T-cell (primary cell): ENCODE measurements at regions not wholly inside any gene's neighbourhood (a gene's known extent, or its start where the extent isn't known, plus 50 kb on each side); places are given as distances from the start of the nearest gene placed in this dataset.
A peak's percentile ranks its signal among the peaks of the same experiment; 100 is the strongest.
"Not testable (repeated sequence)": the region's sequence is repeated elsewhere in the genome, so short reads cannot be mapped to it uniquely, and the experiment has no call there.

Experiments used
- ATAC-seq, 4 experiments: fragments of 200-7000 bp in 3 of 4; fragments of 150-1000 bp in 1 of 4; cut with Tn5 transposase; replicated peaks in 1 of 4; 1 replicate in 3 of 4; 2 replicates in 1 of 4; pipeline ENCODE4 v1.10.0; 2021; ENCODE audit warnings: moderate library complexity in 3 of 4, mild to moderate bottlenecking in 2 of 4, moderate number of reproducible peaks in 1 of 4
- CTCF ChIA-PET, 2 donors: fragments of 300-600 bp; sonication (Branson Sonifier 250); formaldehyde crosslinking; loops; one replicate each; lab custom pipeline; 2022; ENCODE audit warnings: antibody characterized with exemption in 2 of 2; lab: Charles Lee
- POLR2A ChIA-PET, 2 donors: fragments of 300-600 bp; sonication (Branson Sonifier 250); formaldehyde crosslinking; loops; one replicate each; lab custom pipeline; 2022; ENCODE audit warnings: antibody characterized with exemption in 2 of 2; lab: Charles Lee
- DNase-seq, 35 experiments: peaks; one replicate each; pipeline versions ENCODE4 v3.0.0 to v3.0.0-alpha.2; 2013 to 2023
- H3K27ac ChIP-seq: one replicate; pipeline ENCODE4 v1.5.1; 2013; ENCODE audit warnings: low read length
- H3K27me3 ChIP-seq, 2 experiments: replicated peaks in 1 of 2; 1 replicate in 1 of 2; 2 replicates in 1 of 2; pipeline versions ENCODE4 v1.6.1 to v1.7.0; 2013; ENCODE audit warnings: low read length in 1 of 2, mixed read lengths in 1 of 2; ENCODE audit not compliant: control insufficient read depth in 2 of 2, insufficient read depth in 2 of 2; ENCODE audit errors: extremely low read depth in 1 of 2
- H3K36me3 ChIP-seq, 2 donors: 1 replicate in 1 of 2; 2 replicates in 1 of 2; pipeline versions ENCODE4 v1.6.1 to v1.7.0; 2013; ENCODE audit warnings: low read length in 1 of 2; ENCODE audit not compliant: control insufficient read depth in 2 of 2, insufficient read depth in 1 of 2; ENCODE audit errors: extremely low read depth in 1 of 2
- H3K4me1 ChIP-seq, 2 experiments: 1 replicate in 1 of 2; 2 replicates in 1 of 2; pipeline versions ENCODE4 v1.6.1 to v1.7.0; 2013; ENCODE audit warnings: low read length in 2 of 2, mixed read lengths in 1 of 2; ENCODE audit not compliant: insufficient read depth in 2 of 2, control insufficient read depth in 1 of 2; ENCODE audit errors: extremely low read depth in 1 of 2
- H3K4me3 ChIP-seq, 2 donors: 1 replicate in 1 of 2; 2 replicates in 1 of 2; pipeline versions ENCODE4 v1.5.1 to v1.7.0; 2013; ENCODE audit warnings: mild to moderate bottlenecking in 2 of 2, low read length in 1 of 2, moderate library complexity in 1 of 2; ENCODE audit not compliant: control insufficient read depth in 1 of 2; ENCODE audit errors: extremely low read depth in 1 of 2
- H3K9me3 ChIP-seq: 2 replicates; pipeline ENCODE4 v1.7.0; 2013
- H3K27ac Mint-ChIP-seq, 2 donors: one replicate each; pipeline ENCODE4 v1.8.0; 2020 to 2021; ENCODE audit warnings: mild to moderate bottlenecking in 2 of 2, mixed read lengths in 2 of 2
- H3K27me3 Mint-ChIP-seq, 2 donors: one replicate each; pipeline ENCODE4 v1.8.0; 2021 to 2022; ENCODE audit warnings: mixed read lengths in 2 of 2
- H3K36me3 Mint-ChIP-seq: one replicate; pipeline ENCODE4 v1.8.0; 2021; ENCODE audit warnings: mixed read lengths
- H3K4me1 Mint-ChIP-seq, 3 donors: one replicate each; pipeline ENCODE4 v1.8.0; 2020 to 2022; ENCODE audit warnings: mixed read lengths in 3 of 3, mild to moderate bottlenecking in 1 of 3
- H3K4me3 Mint-ChIP-seq, 3 donors: one replicate each; pipeline ENCODE4 v1.8.0; 2020 to 2022; ENCODE audit warnings: mild to moderate bottlenecking in 3 of 3, mixed read lengths in 3 of 3, moderate library complexity in 3 of 3
- H3K9me3 Mint-ChIP-seq, 3 donors: one replicate each; pipeline ENCODE4 v1.8.0; 2020 to 2022; ENCODE audit warnings: mixed read lengths in 3 of 3
- WGBS: methylation state at CpG from one replicate; pipeline ENCODE4 v1.1.5; 2013; ENCODE audit warnings: missing lambda C conversion rate; ENCODE audit not compliant: insufficient coverage; 5-methylcytosine and 5-hydroxymethylcytosine counted together

DNA sequence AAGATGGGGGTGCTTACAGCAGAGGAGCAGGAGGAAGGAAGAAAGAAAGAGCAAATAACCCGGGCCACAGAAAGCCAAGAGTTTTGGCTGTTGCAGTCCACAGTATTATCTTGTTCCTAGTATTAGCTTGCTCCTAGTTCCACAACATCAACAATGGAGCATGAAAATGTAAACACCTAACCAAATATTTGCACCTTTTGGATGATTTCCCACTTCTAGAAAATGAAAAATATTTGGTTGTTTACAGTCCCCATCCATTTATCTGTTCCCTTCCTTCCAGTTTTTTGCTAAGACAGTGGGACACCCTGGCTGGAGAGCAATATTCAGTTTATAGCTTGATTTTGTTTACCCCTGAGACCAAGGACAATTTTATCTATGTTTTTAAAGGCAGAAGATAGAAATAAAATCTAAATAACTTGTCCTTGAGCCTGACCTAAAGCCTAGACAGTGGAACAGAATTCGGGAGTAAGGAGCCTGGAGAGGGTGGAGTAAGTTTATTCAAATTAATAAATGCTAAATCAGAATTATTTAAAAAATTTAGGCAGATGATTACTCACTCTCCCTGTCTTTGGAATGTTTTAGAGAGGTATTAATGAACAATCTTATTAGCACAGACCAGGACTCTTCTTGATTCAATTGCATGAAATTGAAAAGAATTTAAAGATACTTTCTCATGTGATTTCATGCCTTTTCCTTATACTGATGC lies 51.6 kb downstream of the RESF1 start:
- no CpG with 5 or more reads among the region's 2 CpGs for WGBS
- Histone ChIP-seq H3K9me3 (no peaks in the 10 kb centered on the region), H3K4me1 (no peaks in the 10 kb centered on the region), H3K36me3 (no peaks in the 10 kb centered on the region), H3K27ac (no peak overlapping the region), H3K4me3 (no peak overlapping the region), H3K27me3 (no peaks in the 10 kb centered on the region)
- Mint-ChIP-seq H3K9me3 (no peaks in the 10 kb centered on the region), H3K4me3 (no peak overlapping the region), H3K36me3 (peaks cover 17% of the 10 kb centered on the region), H3K27ac (no peak overlapping the region), H3K4me1 (peaks cover 4 to 19% (median 5%) of the 10 kb centered on the region in 3 donors), H3K27me3 (no peaks in the 10 kb centered on the region)
- POLR2A ChIA-PET: no interaction called here
- CTCF ChIA-PET: interaction anchor here in 1 of 2 donors (0.6 kb wide), 2 partner anchors 21 to 48 kb away, joined by 3 to 7 read pairs; no protein-coding TSS in a partner anchor
- DNase-seq: no peak
- no peak for ATAC-seq

DNA sequence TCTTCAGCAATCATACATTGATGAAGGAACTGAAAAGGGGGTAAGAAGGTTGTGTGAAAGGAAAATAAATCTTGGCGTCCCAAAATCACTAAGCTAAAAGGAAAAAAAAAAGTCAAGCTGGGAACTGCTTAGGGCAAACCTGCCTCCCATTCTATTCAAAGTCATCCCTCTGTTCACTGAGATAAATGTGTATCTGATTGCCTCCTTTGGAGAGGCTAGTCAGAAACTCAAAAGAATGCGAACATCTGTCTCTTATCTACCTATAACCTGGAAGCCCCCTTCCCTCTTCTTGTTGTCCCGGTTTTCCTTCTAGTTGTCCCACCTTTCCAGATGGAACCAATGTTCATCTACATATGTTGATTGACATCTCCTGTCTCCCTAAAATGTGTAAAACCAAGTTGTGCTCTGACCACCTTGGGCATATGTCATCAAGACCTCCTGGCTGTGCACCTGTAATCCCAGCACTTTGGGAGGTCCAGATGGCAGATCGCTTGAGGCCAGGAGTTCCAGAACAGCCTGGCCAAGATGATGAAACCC lies 53.1 kb downstream of the RESF1 start:
- Mint-ChIP-seq H3K36me3 (peaks cover 13% of the 10 kb centered on the region), H3K9me3 (no peaks in the 10 kb centered on the region), H3K4me3 (no peak overlapping the region), H3K27me3 (no peaks in the 10 kb centered on the region), H3K27ac (no peak overlapping the region), H3K4me1 (peaks cover 4 to 22% (median 7%) of the 10 kb centered on the region in 3 donors)
- ChIA-PET POLR2A (no interaction called here), CTCF (no interaction called here)
- Histone ChIP-seq H3K9me3 (no peaks in the 10 kb centered on the region), H3K4me1 (no peaks in the 10 kb centered on the region), H3K27me3 (no peaks in the 10 kb centered on the region), H3K27ac (no peak overlapping the region), H3K36me3 (no peaks in the 10 kb centered on the region), H3K4me3 (no peak overlapping the region)
- no peak for ATAC-seq
- WGBS: 94% methylated on average over 2 of the region's 4 CpGs
- DNase-seq: no peak

DNA sequence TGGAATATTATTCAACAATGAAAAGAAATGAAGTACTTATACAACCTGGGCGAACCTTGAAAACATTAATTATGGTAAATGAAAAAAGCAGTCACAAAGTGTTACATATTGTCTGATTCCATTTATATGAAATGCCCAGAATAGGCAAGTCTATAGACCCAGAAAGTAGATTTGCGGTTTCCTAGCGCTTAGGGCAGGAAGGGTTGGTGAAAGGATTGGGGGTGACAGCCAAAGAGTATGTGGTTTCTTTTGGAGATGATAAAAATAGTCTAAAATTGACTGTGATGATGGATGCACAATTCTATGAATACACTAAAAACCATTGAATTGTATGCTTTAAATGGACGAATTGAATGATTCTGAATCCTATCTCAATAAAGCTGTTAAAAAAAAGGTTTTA lies 55.8 kb downstream of the RESF1 start:
- POLR2A ChIA-PET: no interaction called here
- DNase-seq (peak in 1 of 35 experiments; percentile 0), ATAC-seq (peak in 2 of 4 experiments; percentile 38 to 39)
- Mint-ChIP-seq H3K9me3 (no peaks in the 10 kb centered on the region), H3K27me3 (no peaks in the 10 kb centered on the region), H3K36me3 (peaks cover 13% of the 10 kb centered on the region), H3K4me3 (peak overlapping the region in 1 of 3 donors; percentile 8), H3K4me1 (peaks cover 4 to 22% (median 7%) of the 10 kb centered on the region in 3 donors), H3K27ac (peak overlapping the region in 1 of 2 donors; percentile 55)
- H3K9me3 ChIP-seq: no peaks in the 10 kb centered on the region
- H3K4me1 ChIP-seq: no peaks in the 10 kb centered on the region
- H3K27ac ChIP-seq: no peak overlapping the region
- H3K27me3 ChIP-seq: no peaks in the 10 kb centered on the region
- no peak overlapping the region for H3K4me3 ChIP-seq
- WGBS: 100% methylated on average over 1 of the region's 4 CpGs
- no peaks in the 10 kb centered on the region for H3K36me3 ChIP-seq
- CTCF ChIA-PET: no interaction called here

DNA sequence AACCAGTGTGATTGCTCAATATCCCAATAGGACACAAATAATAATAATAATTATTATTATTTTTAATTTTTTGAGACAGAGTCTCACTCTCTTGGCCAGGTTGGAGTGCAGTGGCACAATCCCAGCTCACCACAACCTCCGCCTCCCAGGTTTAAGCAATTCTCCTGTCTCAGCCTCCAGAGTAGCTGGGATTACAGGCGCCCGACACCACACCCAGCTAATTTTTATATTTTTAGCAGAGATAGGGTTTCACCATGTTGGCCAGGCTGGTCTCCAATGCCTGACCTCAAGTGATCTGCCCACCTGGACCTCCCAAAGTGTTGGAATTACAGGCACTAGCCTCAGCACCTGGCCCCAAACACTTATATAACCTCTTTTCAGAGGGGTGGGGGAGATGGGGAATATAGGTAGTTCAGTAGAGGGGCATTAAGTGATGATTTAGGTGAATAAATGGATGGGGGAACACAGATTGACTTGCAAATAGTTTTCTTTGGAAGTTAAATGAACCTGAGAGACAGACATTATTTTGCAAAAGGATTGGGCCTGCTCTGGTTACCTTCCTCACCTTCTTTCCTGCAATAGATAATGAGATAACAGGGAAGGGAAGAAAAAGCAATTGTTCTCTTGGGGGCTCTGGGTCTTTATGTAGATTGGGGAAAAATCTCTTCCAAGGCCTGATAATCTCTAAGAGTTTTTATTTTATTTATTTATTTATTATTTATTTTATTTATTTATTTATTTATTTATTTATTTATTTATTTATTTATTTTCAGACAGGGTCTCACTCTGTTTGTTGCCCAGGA lies 57.7 kb downstream of the RESF1 start:
- no peak overlapping the region for H3K4me3 Mint-ChIP-seq
- ChIA-PET CTCF (interaction anchor here in 1 of 2 donors (0.6 kb wide), 1 partner anchor 331 kb away, joined by 9 read pairs; no protein-coding TSS in a partner anchor), POLR2A (no interaction called here)
- H3K4me1 Mint-ChIP-seq: peaks cover 6 to 28% (median 9%) of the 10 kb centered on the region in 3 donors
- peaks cover 20% of the 10 kb centered on the region for H3K36me3 Mint-ChIP-seq
- Histone ChIP-seq H3K36me3 (no peaks in the 10 kb centered on the region), H3K9me3 (no peaks in the 10 kb centered on the region), H3K4me1 (no peaks in the 10 kb centered on the region), H3K4me3 (no peak overlapping the region), H3K27me3 (no peaks in the 10 kb centered on the region), H3K27ac (no peak overlapping the region)
- ATAC-seq (no peak), DNase-seq (no peak)
- H3K9me3 Mint-ChIP-seq: no peaks in the 10 kb centered on the region
- WGBS: 100% methylated on average over 1 of the region's 3 CpGs
- no peaks in the 10 kb centered on the region for H3K27me3 Mint-ChIP-seq
- H3K27ac Mint-ChIP-seq: no peak overlapping the region

DNA sequence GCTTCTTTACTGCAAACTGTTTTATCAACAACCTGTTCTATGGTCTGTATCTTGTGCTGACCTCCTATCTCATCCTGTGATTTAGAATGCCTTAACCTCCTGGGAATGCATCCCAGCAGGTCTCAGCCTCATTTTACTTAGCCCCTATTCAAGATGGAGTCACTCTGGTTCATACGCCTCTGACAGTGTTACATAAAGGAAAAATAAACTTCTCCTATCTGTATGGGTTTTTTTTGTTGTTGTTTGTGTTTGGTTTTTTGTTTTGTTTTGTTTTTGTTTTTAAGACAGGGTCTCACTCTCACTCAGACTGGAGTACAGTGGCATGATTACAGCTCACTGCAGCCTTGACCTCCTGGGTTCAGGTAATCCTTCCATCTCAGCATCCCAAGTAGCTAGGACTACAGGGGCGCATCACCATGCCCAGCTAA lies 62.1 kb downstream of the RESF1 start:
- no peak for DNase-seq
- H3K9me3 ChIP-seq: no peaks in the 10 kb centered on the region
- H3K36me3 Mint-ChIP-seq: peaks cover 21% of the 10 kb centered on the region
- H3K27ac Mint-ChIP-seq: no peak overlapping the region
- no peaks in the 10 kb centered on the region for H3K36me3 ChIP-seq
- peaks cover 14 to 17% of the 10 kb centered on the region in 2 experiments for H3K4me1 ChIP-seq
- H3K4me3 ChIP-seq: no peak overlapping the region
- H3K4me1 Mint-ChIP-seq: peaks cover 17 to 22% (median 20%) of the 10 kb centered on the region in 3 donors
- H3K27ac ChIP-seq: no peak overlapping the region
- H3K4me3 Mint-ChIP-seq: no peak overlapping the region
- WGBS: no CpG with 5 or more reads among the region's 2 CpGs
- H3K9me3 Mint-ChIP-seq: no peaks in the 10 kb centered on the region
- no peak for ATAC-seq
- H3K27me3 ChIP-seq: no peaks in the 10 kb centered on the region
- no peaks in the 10 kb centered on the region for H3K27me3 Mint-ChIP-seq
- CTCF ChIA-PET: no interaction called here
- POLR2A ChIA-PET: no interaction called here

DNA sequence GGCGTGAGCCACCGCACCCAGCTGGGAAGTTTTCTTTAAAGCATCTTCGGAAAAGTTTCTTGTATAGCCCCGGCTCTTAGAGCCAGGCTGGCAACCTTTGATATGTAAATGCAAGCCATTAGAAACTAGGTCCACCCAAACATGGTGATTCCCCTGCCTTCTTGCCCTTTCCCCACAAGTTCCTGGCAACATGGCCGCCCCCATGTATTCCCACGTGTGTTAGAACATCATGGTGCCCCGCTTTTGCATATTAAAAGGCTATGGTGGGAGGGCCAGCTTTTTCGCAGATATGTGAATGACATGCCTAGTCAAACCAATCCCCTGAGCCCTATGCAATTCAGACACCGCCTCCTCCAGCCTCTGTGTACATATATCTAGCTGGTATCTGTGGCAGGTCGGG lies 63.2 kb downstream of the RESF1 start:
- H3K36me3 ChIP-seq, H3K27me3 Mint-ChIP-seq, H3K4me3 Mint-ChIP-seq, ATAC-seq, H3K4me3 ChIP-seq, CTCF ChIA-PET, H3K9me3 ChIP-seq, H3K27ac Mint-ChIP-seq, H3K9me3 Mint-ChIP-seq, H3K27ac ChIP-seq, H3K27me3 ChIP-seq, DNase-seq: not testable (repeated sequence)
- POLR2A ChIA-PET: interaction anchor here in 1 of 2 donors (0.5 kb wide), 1 partner anchor 80 kb away, joined by 4 read pairs; no protein-coding TSS in a partner anchor
- H3K4me1 ChIP-seq: peaks cover 20 to 24% of the 10 kb centered on the region in 2 experiments
- H3K4me1 Mint-ChIP-seq: peaks cover 23 to 32% (median 27%) of the 10 kb centered on the region in 3 donors
- 100% methylated on average over 4 of the region's 10 CpGs for WGBS
- H3K36me3 Mint-ChIP-seq: peaks cover 21% of the 10 kb centered on the region
